GM19023 (cell line): ENCODE measurements at regions not wholly inside any gene's neighbourhood (a gene's known extent, or its start where the extent isn't known, plus 50 kb on each side); places are given as distances from the start of the nearest gene placed in this dataset.

Experiments
- ATAC-seq: cut with Tn5 transposase; IDR thresholded peaks from one replicate; pipeline ENCODE4 v1.9.1; 2021; ENCODE audit warnings: mild to moderate bottlenecking, moderate library complexity; ENCODE audit not compliant: unreplicated experiment

GRCh38 chr6:37556881-37557644 is 57.4 kb upstream of the CCDC167 start:
- ATAC-seq: no peak

- ATAC-seq: no peak
Measured at GRCh38 chr6:37555040-37555781, 55.5 kb upstream of the CCDC167 start.

- no peak for ATAC-seq
Measured at GRCh38 chr6:37554480-37554819, 54.8 kb upstream of the CCDC167 start.

GRCh38 chr6:37552267-37552666 is 52.6 kb upstream of the CCDC167 start:
- ATAC-seq: no peak

- no peak for ATAC-seq
Measured at GRCh38 chr6:37551867-37552266, 52.2 kb upstream of the CCDC167 start.

GRCh38 chr6:37551446-37551845 is 51.8 kb upstream of the CCDC167 start:
- no peak for ATAC-seq

GRCh38 chr6:37551002-37551401 is 51.3 kb upstream of the CCDC167 start:
- ATAC-seq: no peak

- no peak for ATAC-seq
Measured at GRCh38 chr6:37550191-37550831, 50.6 kb upstream of the CCDC167 start.

GRCh38 chr6:37549558-37549957 is 49.9 kb upstream of the CCDC167 start:
- ATAC-seq: no peak
